OCI-LY1 (cell line): ENCODE measurements at regions not wholly inside any gene's neighbourhood (a gene's known extent, or its start where the extent isn't known, plus 50 kb on each side); places are given as distances from the start of the nearest gene placed in this dataset.

Experiments
- EZH2 ChIP-seq: fragments of 200-600 bp; sonication (generic), shearing (Covaris generic); IDR thresholded peaks from 2 replicates; pipeline ENCODE4 v1.8.0; 2017; ENCODE audit warnings: borderline replicate concordance, mixed run types, mild to moderate bottlenecking, antibody characterized with exemption, low read length, moderate library complexity, mixed read lengths
- TF ChIP-seq, protein P1 (sequence below): fragments of 200-600 bp; sonication (generic), shearing (Covaris generic); IDR thresholded peaks from 2 replicates; pipeline ENCODE4 v1.5.1; 2017; ENCODE audit warnings: mild to moderate bottlenecking, antibody characterized with exemption, low read length, moderate library complexity, mixed read lengths

DNA sequence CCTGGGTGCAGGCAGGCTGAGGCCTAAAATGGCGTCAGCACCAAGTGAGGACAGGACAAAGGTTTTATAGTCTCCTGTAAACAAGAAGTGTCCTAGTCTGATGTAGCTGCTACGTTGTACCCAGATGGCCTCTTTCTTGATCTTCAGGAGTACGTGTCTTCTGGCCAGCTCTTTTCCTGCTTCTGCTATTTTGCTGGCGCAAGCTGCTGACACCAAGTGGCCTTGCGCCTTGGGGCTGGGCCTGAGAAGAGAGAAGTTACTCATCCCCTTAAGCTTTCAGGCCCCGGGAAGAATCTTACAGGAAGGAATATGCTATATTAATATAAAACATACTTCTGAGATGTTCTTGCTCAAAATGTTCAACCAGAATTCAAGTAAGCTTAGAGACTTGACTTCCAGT is 605.2 kb downstream of the GALC start:
- TF ChIP-seq, protein P1, sequence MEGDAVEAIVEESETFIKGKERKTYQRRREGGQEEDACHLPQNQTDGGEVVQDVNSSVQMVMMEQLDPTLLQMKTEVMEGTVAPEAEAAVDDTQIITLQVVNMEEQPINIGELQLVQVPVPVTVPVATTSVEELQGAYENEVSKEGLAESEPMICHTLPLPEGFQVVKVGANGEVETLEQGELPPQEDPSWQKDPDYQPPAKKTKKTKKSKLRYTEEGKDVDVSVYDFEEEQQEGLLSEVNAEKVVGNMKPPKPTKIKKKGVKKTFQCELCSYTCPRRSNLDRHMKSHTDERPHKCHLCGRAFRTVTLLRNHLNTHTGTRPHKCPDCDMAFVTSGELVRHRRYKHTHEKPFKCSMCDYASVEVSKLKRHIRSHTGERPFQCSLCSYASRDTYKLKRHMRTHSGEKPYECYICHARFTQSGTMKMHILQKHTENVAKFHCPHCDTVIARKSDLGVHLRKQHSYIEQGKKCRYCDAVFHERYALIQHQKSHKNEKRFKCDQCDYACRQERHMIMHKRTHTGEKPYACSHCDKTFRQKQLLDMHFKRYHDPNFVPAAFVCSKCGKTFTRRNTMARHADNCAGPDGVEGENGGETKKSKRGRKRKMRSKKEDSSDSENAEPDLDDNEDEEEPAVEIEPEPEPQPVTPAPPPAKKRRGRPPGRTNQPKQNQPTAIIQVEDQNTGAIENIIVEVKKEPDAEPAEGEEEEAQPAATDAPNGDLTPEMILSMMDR: no peak
- no peak for TF ChIP-seq EZH2
